Astrocyte (in vitro differentiated cells and primary cell): ENCODE measurements at regions not wholly inside any gene's neighbourhood (a gene's known extent, or its start where the extent isn't known, plus 50 kb on each side); places are given as distances from the start of the nearest gene placed in this dataset.

Experiments
- EZH2 ChIP-seq: IDR thresholded peaks from 2 replicates; pipeline ENCODE4 v1.6.1; 2012; ENCODE audit warnings: mild to moderate bottlenecking, low read length, inconsistent platforms; ENCODE audit not compliant: insufficient read depth
- TF ChIP-seq, protein P1 (sequence below): IDR thresholded peaks from 2 replicates; pipeline ENCODE4 v1.5.1; 2011; ENCODE audit warnings: low read depth, mild to moderate bottlenecking, inconsistent platforms, low read length, moderate library complexity; ENCODE audit not compliant: insufficient read depth

DNA sequence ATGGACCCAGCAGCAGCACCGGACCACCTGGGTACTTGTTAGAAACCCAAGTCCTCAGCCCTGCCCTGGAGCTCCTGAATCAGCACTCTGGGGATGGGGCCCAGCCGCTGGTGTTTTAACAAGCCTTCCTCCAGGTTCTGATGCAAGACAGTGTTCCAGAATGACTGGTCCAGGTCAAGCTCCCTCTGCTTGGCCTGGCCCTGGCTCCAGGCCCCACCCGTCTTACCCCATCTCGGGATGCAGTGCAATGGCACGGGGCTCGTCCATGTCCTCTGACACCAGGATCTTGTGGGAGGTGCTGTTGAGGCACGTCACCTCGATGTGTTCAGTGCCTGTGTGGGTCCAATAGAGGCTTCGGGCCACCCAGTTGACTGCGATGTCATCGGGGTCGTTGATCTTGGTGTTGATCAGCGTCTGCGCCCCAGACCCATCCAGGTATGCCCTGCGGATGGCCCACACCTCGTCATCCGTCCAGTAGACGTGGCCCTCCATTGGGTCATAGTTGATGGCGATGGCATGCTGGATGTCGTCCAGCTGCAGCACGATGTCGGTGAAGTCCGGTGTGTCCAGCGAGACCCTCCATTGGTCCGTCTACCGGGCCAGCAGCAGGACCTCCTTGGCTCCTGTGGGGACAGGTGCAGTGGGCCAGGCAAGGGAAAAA is 140.3 kb downstream of the CRYBB2 start:
- TF ChIP-seq, protein P1, sequence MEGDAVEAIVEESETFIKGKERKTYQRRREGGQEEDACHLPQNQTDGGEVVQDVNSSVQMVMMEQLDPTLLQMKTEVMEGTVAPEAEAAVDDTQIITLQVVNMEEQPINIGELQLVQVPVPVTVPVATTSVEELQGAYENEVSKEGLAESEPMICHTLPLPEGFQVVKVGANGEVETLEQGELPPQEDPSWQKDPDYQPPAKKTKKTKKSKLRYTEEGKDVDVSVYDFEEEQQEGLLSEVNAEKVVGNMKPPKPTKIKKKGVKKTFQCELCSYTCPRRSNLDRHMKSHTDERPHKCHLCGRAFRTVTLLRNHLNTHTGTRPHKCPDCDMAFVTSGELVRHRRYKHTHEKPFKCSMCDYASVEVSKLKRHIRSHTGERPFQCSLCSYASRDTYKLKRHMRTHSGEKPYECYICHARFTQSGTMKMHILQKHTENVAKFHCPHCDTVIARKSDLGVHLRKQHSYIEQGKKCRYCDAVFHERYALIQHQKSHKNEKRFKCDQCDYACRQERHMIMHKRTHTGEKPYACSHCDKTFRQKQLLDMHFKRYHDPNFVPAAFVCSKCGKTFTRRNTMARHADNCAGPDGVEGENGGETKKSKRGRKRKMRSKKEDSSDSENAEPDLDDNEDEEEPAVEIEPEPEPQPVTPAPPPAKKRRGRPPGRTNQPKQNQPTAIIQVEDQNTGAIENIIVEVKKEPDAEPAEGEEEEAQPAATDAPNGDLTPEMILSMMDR: no peak
- TF ChIP-seq EZH2: no peak
